ENCODE measurements at regions not wholly inside any gene's neighbourhood (a gene's known extent, or its start where the extent isn't known, plus 50 kb on each side); places are given as distances from the start of the nearest gene placed in this dataset.

DNA sequence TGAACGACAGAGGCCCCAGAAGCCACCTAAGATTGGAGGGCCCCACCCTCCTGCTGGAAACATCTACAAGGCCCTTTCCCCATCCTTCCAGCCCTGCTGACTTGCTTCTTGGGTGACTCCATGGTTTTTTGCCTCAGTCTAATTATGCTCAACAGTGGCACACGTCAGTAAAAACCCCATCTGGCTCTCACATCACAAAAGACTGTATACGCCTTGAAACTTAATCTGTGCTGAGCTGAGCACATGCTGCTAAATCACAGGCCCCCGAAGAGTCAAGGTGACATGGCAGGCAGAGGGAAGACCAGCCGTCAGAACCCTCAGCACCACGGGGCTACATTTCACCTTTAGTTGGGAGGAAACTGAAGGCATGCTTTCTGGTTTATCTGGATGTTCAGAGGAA lies 323.1 kb downstream of the CDH26 start:
- Mint-ChIP-seq H3K36me3 (ENCODE audit: low read depth) (no peaks in the 10 kb centered on the region), H3K4me1 (ENCODE audit: low read depth) (no peaks in the 10 kb centered on the region), H3K4me3 (no peak overlapping the region), H3K27me3 (peaks cover under 1% of the 10 kb centered on the region), H3K9me3 (peaks cover 6% of the 10 kb centered on the region), H3K27ac (no peak overlapping the region)
- ChIA-PET POLR2A (no interaction called here), CTCF (interaction anchor here (1.3 kb wide), 1 partner anchor 18 kb away, joined by 3 read pairs; no protein-coding TSS in a partner anchor)
- DNase-seq (no peak), ATAC-seq (no peak)
- TF ChIP-seq CTCF (IDR thresholded peaks at IDR 0.05): no peak
- intact Hi-C loops (cut with micrococcal nuclease): no loop called here

GRCh38 chr20:60283281-60283680 lies 325.1 kb downstream of the CDH26 start:
- intact Hi-C loops (cut with micrococcal nuclease): no loop called here
- ATAC-seq (no peak), DNase-seq (no peak)
- Mint-ChIP-seq H3K4me1 (ENCODE audit: low read depth) (no peaks in the 10 kb centered on the region), H3K27me3 (peaks cover 2% of the 10 kb centered on the region), H3K4me3 (no peak overlapping the region), H3K36me3 (ENCODE audit: low read depth) (no peaks in the 10 kb centered on the region), H3K27ac (no peak overlapping the region), H3K9me3 (peaks cover 8% of the 10 kb centered on the region)
- no peak for TF ChIP-seq CTCF (IDR thresholded peaks at IDR 0.05)
- CTCF ChIA-PET: no interaction called here
- POLR2A ChIA-PET: no interaction called here

GRCh38 chr20:60286764-60287163 lies 328.5 kb downstream of the CDH26 start:
- no peak for ATAC-seq
- intact Hi-C loops (cut with micrococcal nuclease): no loop called here

DNA sequence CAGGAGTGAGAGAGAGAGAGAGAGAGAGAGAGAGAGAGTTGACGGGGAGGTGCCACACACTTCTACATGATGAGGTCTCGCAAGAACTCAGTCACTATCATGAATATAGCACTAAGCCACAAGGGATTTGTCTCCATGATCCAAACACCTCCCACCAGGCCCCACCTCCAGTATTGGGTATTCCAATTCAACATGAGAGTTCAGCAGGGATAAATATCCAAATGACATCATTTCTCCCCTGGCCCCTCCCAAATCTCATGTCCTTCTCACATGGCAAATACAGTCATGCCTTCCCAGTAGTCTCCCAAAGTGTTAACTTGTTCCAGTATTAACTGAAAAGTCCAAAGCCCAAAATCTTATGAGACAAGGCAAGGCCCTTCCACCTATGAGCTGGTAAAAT lies 330.7 kb downstream of the CDH26 start:
- CTCF ChIA-PET: no interaction called here
- intact Hi-C loops (cut with micrococcal nuclease): no loop called here
- DNase-seq (no peak), ATAC-seq (no peak)
- Mint-ChIP-seq H3K4me1 (ENCODE audit: low read depth) (no peaks in the 10 kb centered on the region), H3K9me3 (peaks cover 17% of the 10 kb centered on the region), H3K27me3 (peaks cover 2% of the 10 kb centered on the region), H3K4me3 (no peak overlapping the region), H3K27ac (no peak overlapping the region), H3K36me3 (ENCODE audit: low read depth) (peaks cover 2% of the 10 kb centered on the region)
- POLR2A ChIA-PET: no interaction called here
- no peak for TF ChIP-seq CTCF (IDR thresholded peaks at IDR 0.05)

More at GRCh38 chr20:60286764-60287163, 328.5 kb downstream of the CDH26 start:
- CTCF ChIA-PET: no interaction called here
- H3K4me3 Mint-ChIP-seq: no peak overlapping the region
- no peak for DNase-seq
- peaks cover 19% of the 10 kb centered on the region for H3K9me3 Mint-ChIP-seq
- no peak for TF ChIP-seq CTCF (IDR thresholded peaks at IDR 0.05)
- no peak overlapping the region for H3K27ac Mint-ChIP-seq
- POLR2A ChIA-PET: no interaction called here
- H3K36me3 Mint-ChIP-seq (ENCODE audit: low read depth): peaks cover 2% of the 10 kb centered on the region
- no peaks in the 10 kb centered on the region for H3K4me1 Mint-ChIP-seq (ENCODE audit: low read depth)
- H3K27me3 Mint-ChIP-seq: peaks cover 2% of the 10 kb centered on the region

- ChIA-PET CTCF (no interaction called here), POLR2A (interaction anchor here (0.6 kb wide), 1 partner anchor 13 kb away, joined by 3 read pairs; no protein-coding TSS in a partner anchor)
- Mint-ChIP-seq H3K36me3 (ENCODE audit: low read depth) (peaks cover 2% of the 10 kb centered on the region), H3K9me3 (peaks cover 15% of the 10 kb centered on the region), H3K27me3 (no peaks in the 10 kb centered on the region), H3K4me1 (ENCODE audit: low read depth) (peaks cover 2% of the 10 kb centered on the region), H3K27ac (no peak overlapping the region), H3K4me3 (no peak overlapping the region)
- no peak for DNase-seq
- ATAC-seq: no peak
- intact Hi-C loops (cut with micrococcal nuclease): no loop called here
- no peak for TF ChIP-seq CTCF (IDR thresholded peaks at IDR 0.05)
Observed at GRCh38 chr20:60292001-60292520, 333.8 kb downstream of the CDH26 start.

Data from activated CD8-positive, alpha-beta T cell treated with anti-CD3 and anti-CD28 coated beads for 36 hours (primary cell).